Neural crest cell (in vitro differentiated cells): ENCODE measurements at regions not wholly inside any gene's neighbourhood (a gene's known extent, or its start where the extent isn't known, plus 50 kb on each side); places are given as distances from the start of the nearest gene placed in this dataset.

ENCODE experiments used
- DNase-seq: peaks from one replicate; pipeline ENCODE4 v3.0.0; 2021; ENCODE audit warnings: low read depth, mixed read lengths, low spot score
- H3K27ac Mint-ChIP-seq: one replicate; pipeline ENCODE4 v1.8.0; 2021; ENCODE audit warnings: mild to moderate bottlenecking, mixed read lengths; ENCODE audit not compliant: unreplicated experiment
- H3K27me3 Mint-ChIP-seq: 2 replicates; pipeline ENCODE4 v1.8.0; 2021; ENCODE audit warnings: low read depth, mild to moderate bottlenecking, mixed read lengths
- H3K36me3 Mint-ChIP-seq: 2 replicates; pipeline ENCODE4 v1.8.0; 2021; ENCODE audit warnings: low read depth, mild to moderate bottlenecking, mixed read lengths
- H3K4me1 Mint-ChIP-seq: 2 replicates; pipeline ENCODE4 v1.8.0; 2021; ENCODE audit warnings: mixed read lengths
- H3K4me3 Mint-ChIP-seq: one replicate; pipeline ENCODE4 v1.8.0; 2021; ENCODE audit warnings: mild to moderate bottlenecking, mixed read lengths
- H3K9me3 Mint-ChIP-seq: 2 replicates; pipeline ENCODE4 v1.8.0; 2021; ENCODE audit warnings: mixed read lengths
- TF ChIP-seq, protein P1 (sequence below): fragments of 200-600 bp; sonication (generic); conservative IDR thresholded peaks from 2 replicates; pipeline ENCODE4 v1.5.0; 2021; ENCODE audit warnings: antibody characterized with exemption, mild to moderate bottlenecking

GRCh38 chr16:11428623-11428953, 83.3 kb downstream of the RMI2 start:
- Mint-ChIP-seq H3K36me3 (no peaks in the 10 kb centered on the region), H3K4me3 (no peak overlapping the region), H3K27ac (no peak overlapping the region), H3K27me3 (no peaks in the 10 kb centered on the region), H3K4me1 (no peaks in the 10 kb centered on the region), H3K9me3 (no peaks in the 10 kb centered on the region)
- no peak for DNase-seq
- TF ChIP-seq, protein P1, sequence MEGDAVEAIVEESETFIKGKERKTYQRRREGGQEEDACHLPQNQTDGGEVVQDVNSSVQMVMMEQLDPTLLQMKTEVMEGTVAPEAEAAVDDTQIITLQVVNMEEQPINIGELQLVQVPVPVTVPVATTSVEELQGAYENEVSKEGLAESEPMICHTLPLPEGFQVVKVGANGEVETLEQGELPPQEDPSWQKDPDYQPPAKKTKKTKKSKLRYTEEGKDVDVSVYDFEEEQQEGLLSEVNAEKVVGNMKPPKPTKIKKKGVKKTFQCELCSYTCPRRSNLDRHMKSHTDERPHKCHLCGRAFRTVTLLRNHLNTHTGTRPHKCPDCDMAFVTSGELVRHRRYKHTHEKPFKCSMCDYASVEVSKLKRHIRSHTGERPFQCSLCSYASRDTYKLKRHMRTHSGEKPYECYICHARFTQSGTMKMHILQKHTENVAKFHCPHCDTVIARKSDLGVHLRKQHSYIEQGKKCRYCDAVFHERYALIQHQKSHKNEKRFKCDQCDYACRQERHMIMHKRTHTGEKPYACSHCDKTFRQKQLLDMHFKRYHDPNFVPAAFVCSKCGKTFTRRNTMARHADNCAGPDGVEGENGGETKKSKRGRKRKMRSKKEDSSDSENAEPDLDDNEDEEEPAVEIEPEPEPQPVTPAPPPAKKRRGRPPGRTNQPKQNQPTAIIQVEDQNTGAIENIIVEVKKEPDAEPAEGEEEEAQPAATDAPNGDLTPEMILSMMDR, result no peak

- no peak for DNase-seq
- Mint-ChIP-seq H3K9me3 (no peaks in the 10 kb centered on the region), H3K4me1 (no peaks in the 10 kb centered on the region), H3K36me3 (no peaks in the 10 kb centered on the region), H3K27ac (no peak overlapping the region), H3K4me3 (no peak overlapping the region), H3K27me3 (no peaks in the 10 kb centered on the region)
- TF ChIP-seq, protein P1, result no peak
Observed at GRCh38 chr16:11429123-11429522, 83.9 kb downstream of the RMI2 start.

DNA sequence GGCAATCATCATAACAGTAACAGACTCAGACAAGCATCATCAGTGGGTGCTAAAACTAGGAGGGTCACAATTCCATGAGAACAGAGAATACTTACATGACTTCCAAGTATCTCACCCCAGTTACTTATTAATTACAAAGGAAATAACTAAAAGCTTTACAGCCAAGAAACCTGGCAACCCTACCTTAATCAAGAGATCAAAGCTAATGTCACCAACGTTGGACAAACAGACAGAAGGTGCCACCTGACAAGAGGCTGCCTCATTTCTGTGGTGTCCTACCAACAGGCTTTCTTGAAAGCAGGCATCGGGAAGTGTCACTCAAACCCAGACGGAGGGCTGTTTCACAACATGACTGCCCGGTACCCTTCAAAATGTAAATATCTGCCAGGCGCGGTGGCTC, 84.6 kb downstream of the RMI2 start:
- no peak overlapping the region for H3K27ac Mint-ChIP-seq
- no peaks in the 10 kb centered on the region for H3K36me3 Mint-ChIP-seq
- H3K4me3 Mint-ChIP-seq, result no peak overlapping the region
- TF ChIP-seq, protein P1, result no peak
- no peaks in the 10 kb centered on the region for H3K9me3 Mint-ChIP-seq
- no peaks in the 10 kb centered on the region for H3K4me1 Mint-ChIP-seq
- no peaks in the 10 kb centered on the region for H3K27me3 Mint-ChIP-seq
- DNase-seq, result no peak

DNA sequence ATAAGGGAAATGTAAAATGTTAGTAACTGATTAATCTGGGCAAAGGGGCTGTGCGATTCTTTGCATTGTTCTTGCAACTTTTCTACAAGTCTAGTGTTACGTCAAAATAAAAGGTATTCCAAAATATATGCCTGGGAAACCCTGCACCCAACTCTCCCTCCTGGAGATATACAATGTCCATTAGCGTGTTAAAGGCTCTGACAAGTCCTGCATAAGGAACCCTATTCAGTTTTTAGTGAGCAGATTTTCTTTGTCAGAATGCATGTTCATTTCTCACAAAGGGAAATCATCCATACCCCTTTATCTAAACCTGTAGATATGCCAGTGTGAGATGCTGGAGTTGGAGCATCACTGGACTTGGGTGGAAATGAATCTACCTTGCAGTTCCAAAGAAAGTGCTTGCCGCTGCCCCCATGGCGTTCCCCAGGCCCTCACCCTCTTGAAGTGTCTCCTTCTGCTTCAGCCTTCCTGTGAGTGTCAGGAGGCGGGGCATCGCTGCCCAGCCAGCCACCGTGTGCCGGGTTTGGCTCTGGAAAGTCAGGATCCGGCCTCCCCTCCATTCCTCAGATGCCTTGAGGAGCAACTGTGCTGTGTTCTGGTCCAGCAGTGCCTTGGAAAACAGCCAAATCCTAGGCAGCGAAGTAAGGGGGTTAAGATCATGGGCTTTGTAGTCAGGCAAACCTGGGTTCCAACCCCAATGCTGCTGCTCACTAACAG, 85.5 kb downstream of the RMI2 start:
- Mint-ChIP-seq H3K36me3 (no peaks in the 10 kb centered on the region), H3K27me3 (no peaks in the 10 kb centered on the region), H3K27ac (no peak overlapping the region), H3K9me3 (no peaks in the 10 kb centered on the region), H3K4me3 (no peak overlapping the region), H3K4me1 (no peaks in the 10 kb centered on the region)
- DNase-seq, result no peak
- TF ChIP-seq, protein P1, result no peak

DNA sequence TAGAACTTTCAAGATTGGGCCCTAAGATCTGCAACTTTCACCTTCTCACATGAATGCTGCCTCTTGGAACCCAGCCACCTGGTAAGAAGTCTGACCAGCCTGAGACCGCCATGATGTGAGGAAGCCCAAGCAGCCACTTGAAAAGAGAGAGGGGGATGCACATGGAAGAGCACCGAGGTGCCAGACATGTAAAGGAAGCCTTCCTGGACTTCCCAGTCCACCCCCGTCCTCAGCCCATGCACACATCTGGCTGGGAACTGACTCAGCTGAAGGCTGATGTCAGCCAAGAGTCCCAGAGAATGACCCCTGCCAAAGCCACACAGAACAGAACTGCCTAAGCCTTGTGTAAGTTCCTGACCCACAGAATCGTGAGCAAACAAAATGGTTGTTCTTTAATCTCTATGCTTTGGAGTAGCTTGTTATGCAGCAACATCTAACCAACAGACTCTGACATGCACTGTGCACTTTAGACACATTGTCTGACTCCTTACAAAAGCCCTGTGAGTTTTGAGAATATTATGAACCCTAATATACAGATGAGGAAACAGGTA, 86.7 kb downstream of the RMI2 start:
- no peaks in the 10 kb centered on the region for H3K9me3 Mint-ChIP-seq
- H3K4me3 Mint-ChIP-seq, result no peak overlapping the region
- no peak overlapping the region for H3K27ac Mint-ChIP-seq
- no peaks in the 10 kb centered on the region for H3K36me3 Mint-ChIP-seq
- TF ChIP-seq, protein P1, result no peak
- no peak for DNase-seq
- H3K27me3 Mint-ChIP-seq, result no peaks in the 10 kb centered on the region
- no peaks in the 10 kb centered on the region for H3K4me1 Mint-ChIP-seq
